AG09309 (cell line): ENCODE measurements at regions not wholly inside any gene's neighbourhood (a gene's known extent, or its start where the extent isn't known, plus 50 kb on each side); places are given as distances from the start of the nearest gene placed in this dataset.
"Not testable (repeated sequence)": the region's sequence is repeated elsewhere in the genome, so short reads cannot be mapped to it uniquely, and the experiment has no call there.

ENCODE experiments used
- DNase-seq: peaks from one replicate; pipeline ENCODE4 v3.0.0-alpha.2; 2010; ENCODE audit warnings: low read depth
- H3K4me3 ChIP-seq: 2 replicates; pipeline ENCODE4 v1.5.1; 2011; ENCODE audit warnings: mild to moderate bottlenecking, low read depth, low read length, moderate library complexity; ENCODE audit not compliant: control insufficient read depth
- CTCF ChIP-seq: IDR thresholded peaks from 2 replicates; pipeline ENCODE4 v1.5.1; 2011; ENCODE audit warnings: mild to moderate bottlenecking, low read depth, low read length, inconsistent platforms; ENCODE audit not compliant: insufficient read depth, control insufficient read depth; ENCODE audit errors: missing control alignments

- no peak overlapping the region for H3K4me3 ChIP-seq
- no peak for DNase-seq
- no peak for TF ChIP-seq CTCF
Observed at GRCh38 chr5:124961521-124961920, 215.1 kb upstream of the ZNF608 start.

- no peak for DNase-seq
- no peak for TF ChIP-seq CTCF
- H3K4me3 ChIP-seq, result no peak overlapping the region
Observed at GRCh38 chr5:124962111-124962510, 215.7 kb upstream of the ZNF608 start.

- H3K4me3 ChIP-seq, result no peak overlapping the region
- no peak for TF ChIP-seq CTCF
- no peak for DNase-seq
Observed at GRCh38 chr5:124962735-124963134, 216.3 kb upstream of the ZNF608 start.

GRCh38 chr5:124963236-124963919 lies 216.9 kb upstream of the ZNF608 start:
- peak; percentile 87 for DNase-seq
- no peak for TF ChIP-seq CTCF
- H3K4me3 ChIP-seq, result no peak overlapping the region

GRCh38 chr5:124966741-124967140 lies 220.3 kb upstream of the ZNF608 start:
- DNase-seq, result not testable (repeated sequence)

GRCh38 chr5:124970381-124970780 lies 223.9 kb upstream of the ZNF608 start:
- not testable (repeated sequence) for H3K4me3 ChIP-seq, DNase-seq

More at GRCh38 chr5:124966741-124967140, 220.3 kb upstream of the ZNF608 start:
- not testable (repeated sequence) for H3K4me3 ChIP-seq

GRCh38 chr5:124972703-124973102 lies 226.3 kb upstream of the ZNF608 start:
- no peak for TF ChIP-seq CTCF
- no peak overlapping the region for H3K4me3 ChIP-seq
- DNase-seq, result no peak

GRCh38 chr5:124973661-124974060 lies 227.2 kb upstream of the ZNF608 start:
- no peak overlapping the region for H3K4me3 ChIP-seq
- no peak for TF ChIP-seq CTCF

More at GRCh38 chr5:124973661-124974060, 227.2 kb upstream of the ZNF608 start:
- no peak for DNase-seq
